M059J (cell line): ENCODE measurements at regions not wholly inside any gene's neighbourhood (a gene's known extent, or its start where the extent isn't known, plus 50 kb on each side); places are given as distances from the start of the nearest gene placed in this dataset.
A peak's percentile ranks its signal among the peaks of the same experiment; 100 is the strongest.

ENCODE experiments used
- DNase-seq: peaks from one replicate; pipeline ENCODE4 v3.0.0-alpha.2; 2012; ENCODE audit warnings: low read depth

DNA sequence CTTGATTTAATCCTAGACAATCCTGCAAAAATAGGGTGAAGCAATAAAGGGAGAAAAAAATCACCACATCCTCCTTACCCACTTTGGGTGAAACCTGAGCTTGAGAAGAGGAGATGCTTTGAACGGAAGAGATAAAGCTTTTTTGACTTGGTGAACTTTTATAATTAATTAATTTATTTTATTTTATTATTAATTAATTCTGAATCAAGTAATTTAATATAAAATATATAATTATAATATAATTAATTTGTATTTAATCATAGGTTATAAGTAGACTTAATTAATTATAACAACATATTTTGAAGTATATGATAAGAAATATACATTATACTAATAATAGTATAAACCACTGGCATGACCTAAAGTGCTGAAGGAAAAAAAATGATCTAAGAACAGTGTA lies 2164.8 kb downstream of the LRRC4C start:
- no peak for DNase-seq

DNA sequence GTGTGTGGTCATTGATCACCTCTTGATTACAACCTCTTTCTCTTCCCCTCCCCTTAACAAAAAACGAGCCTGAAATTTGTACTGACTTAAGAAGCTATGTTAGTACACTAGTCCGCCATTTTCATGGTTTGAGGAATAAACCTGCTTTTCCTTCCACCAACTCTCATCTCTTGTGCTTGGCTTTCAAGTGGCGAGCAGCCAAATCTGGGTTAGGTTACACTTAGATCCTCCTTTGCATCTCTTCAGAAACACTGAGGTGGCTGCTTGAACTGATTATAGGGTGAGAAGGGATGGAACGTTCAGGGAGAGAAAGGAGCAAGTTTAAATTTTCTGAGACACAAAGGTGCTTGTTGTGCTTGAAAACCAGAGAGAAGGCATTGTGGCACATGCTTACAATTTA lies 2171.4 kb downstream of the LRRC4C start:
- peak; percentile 3 for DNase-seq

DNA sequence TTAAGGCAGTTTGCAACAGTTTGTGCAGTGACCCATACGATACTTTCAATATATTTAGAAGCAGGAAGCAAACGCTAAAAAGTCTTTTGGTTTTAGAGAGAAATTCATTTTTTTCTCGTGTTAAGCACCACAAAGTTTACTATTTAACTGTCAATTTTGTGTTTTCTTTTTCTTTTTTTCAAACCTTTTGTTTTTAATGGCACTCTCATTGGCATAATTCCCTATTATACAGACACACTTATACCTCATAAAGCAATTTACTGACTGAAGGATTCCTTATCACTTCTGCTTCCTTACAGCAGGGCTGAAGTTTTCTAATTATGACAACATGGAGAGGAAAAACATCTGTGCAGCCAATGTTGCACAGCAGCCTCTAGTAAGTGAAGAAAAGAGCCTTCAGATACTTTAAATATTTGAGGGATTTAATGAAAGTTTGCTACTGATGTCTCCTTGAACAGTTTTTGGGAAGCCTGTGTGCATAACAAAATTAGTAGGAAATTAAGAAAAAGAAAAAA lies 2191.2 kb downstream of the LRRC4C start:
- no peak for DNase-seq

DNA sequence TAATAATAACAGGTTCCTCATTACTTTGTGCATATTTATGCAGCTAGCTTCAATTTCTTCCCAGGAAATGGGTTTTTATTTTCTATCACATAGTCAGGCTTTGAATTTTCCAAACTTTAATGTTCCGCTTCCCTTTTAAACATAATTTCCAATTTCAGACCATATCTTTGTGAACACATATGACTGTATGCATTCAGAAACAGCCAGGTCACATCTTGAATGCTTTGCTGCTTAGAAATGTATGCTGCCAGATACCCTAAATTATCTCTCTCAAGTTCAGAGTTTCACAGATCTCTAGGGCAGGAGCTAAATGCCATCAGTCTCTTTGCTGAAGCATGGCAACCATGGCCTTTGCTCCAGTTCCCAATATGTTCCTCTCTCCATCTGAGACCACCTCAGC lies 2203.8 kb downstream of the LRRC4C start:
- no peak for DNase-seq

DNA sequence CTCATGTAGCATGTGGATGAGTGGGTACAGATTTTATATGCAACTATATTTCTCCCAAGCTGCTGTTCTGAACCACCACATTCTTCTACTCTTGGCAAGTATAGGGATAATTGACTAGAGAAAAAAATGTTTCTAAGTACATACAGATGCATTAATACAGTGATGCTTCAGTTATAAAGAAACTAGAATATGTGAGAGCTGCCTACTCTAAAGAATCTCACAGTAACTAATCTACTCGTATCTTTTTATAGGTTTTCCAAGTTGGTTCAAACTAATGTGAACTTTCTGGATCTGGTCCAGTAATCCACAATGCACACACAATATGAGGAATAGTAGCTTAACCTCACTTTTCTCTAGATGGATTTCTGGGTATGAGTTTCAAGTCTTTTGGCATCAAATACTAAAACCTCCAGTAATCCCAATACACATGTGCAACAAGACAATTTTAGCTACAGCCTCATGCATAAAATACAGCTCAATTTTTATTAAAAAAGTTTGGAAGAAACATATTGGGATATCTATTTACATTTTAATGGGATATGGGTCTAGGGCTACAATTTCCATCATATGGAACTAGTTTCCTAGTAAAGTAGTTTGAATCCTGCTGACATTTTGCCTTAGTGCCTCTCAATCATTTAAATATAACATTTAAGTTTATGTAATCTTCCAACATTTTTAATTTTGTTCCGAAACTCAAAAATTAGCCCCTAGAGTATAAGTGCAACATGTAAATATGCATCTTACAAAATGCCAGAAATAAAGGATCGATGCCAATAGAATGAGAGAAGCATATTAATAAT lies 2209.7 kb downstream of the LRRC4C start:
- no peak for DNase-seq

DNA sequence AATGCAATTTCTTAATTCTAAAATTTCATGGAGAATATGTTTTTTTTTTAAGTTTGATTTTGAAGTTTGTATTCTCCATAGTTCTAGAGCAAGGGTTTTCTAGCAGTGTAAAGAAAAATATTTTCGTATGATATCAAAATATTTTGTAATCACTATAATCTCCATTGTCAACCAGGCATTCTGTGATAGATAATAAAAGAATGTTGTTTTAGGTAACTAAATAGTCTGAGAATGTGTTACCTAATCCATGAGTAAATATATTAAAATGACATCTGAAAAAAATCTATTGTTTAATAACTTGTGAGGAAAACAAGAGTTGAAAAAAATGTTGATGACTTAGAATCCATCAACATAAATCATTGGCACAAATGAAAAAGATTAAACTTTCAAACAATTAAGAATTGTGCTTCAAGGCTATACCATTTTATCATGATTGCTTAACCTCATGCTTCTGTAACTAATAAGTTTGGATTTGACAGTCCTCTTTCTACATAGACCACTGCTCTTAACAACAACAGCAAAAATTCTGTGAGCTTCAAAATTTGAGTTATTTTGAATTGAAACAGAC lies 2211.8 kb downstream of the LRRC4C start:
- no peak for DNase-seq

DNA sequence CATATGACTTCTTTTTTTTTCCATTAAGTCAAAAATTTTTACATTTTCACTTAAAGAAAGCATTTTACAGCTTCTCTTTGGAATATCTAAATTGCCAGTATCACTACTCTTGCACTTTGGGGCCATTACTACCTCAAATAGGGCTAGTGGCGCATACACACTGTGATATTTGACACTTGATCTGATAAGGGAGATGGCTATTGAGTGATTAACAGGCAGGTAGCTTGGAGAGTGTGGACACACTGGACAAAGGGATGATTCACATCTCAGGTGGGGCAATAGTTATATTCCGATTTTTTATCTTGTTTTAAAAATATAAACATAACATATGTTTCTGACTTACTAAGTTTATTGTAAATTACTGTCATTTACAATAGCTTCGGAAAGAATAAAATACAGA lies 2219.9 kb downstream of the LRRC4C start:
- no peak for DNase-seq

DNA sequence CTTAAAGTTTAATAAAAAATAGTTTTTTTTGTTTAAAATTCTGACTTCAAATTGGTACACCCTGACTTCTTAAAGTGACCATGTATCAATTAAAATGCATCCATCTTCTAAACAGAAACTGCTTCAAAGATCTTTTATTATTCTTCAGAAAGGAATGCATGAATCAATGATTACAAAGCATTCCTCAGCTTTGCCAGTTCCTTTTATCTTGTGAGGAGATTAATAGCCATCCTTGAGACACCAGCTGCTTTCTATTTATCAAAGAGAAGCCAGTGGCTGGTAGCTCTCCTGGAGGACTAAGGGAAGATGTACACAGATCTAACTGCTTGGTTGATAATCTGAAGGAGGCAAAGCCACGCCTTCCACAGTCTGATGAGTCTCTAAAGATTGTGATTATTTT lies 2222.5 kb downstream of the LRRC4C start:
- DNase-seq, result peak; percentile 28

DNA sequence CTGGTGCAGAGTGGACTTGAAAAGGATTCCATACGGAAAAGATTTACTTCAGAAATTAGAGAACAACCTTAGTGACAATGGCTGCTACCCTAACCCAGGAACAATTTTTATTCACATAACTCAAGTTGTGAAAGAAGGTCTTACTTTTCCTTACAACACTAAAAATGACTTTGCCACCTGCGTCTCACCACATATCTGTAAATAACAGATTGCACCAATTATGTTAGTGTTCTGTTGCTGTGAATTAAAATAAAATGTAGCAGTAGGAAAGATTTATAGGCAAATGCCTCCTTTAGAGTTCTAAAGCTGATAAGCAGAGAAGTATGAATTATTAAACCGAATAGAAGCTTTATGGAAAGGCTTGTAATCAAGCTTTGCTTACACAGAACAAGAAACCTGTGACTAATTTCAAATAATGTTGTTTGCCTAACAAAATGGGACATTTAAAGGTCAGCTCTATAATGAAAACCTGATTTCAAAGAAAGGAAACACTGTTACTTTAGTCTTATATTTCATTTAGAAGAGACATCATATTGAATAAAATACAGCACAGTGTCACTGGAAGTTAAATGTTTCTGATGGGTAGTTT lies 2237.8 kb downstream of the LRRC4C start:
- no peak for DNase-seq

DNA sequence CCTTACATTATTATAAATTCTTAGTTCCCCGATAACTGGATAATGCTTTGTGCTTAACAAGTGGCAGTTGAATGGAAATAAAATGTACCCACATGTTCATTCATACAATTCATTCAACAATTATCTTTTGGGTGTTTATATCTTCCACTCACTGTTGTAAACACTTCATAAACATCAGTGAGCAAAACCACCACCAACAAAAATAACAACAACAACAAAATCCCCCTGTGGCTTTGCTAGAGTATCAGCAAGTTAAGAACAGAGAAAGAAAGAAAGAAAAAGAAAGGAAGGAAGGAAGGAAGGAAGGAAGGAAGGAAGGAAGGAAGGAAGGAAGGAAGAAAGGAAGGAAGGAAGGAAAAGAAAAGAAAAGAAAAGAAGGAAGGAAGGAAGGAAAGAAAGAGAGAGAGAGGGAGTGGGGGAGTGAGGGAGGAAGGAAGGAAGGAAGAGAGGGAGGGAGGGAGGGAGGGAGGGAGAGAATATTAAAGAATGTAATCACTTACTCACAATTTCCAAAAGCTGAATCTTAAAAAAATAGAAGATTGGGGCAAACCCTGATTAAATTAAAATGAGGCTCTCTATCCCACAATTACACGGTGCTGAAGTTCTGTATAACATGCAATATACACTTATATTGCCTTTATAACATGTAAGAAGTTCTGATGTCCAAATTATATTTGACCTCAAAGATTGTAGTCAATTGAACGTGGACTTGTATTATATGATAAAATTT lies 2238.8 kb downstream of the LRRC4C start:
- DNase-seq, result no peak

DNA sequence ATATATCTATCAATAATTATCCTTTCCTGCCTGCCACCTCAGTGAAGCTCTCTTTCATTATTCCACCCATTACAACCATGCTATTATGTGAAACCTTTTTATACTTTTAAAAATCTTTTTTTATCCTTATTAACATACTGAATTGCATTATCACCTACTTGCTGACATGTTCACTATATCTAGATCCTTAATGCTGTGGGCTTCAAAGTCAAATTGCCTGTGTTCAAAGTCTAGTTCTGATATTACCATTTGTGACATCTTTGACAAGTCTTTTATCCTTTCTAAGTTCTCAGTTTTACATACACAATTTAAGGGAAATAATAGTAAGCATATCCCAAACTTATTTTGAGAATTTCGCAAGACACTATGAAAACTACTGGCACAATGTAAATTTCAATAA lies 2239.4 kb downstream of the LRRC4C start:
- no peak for DNase-seq

DNA sequence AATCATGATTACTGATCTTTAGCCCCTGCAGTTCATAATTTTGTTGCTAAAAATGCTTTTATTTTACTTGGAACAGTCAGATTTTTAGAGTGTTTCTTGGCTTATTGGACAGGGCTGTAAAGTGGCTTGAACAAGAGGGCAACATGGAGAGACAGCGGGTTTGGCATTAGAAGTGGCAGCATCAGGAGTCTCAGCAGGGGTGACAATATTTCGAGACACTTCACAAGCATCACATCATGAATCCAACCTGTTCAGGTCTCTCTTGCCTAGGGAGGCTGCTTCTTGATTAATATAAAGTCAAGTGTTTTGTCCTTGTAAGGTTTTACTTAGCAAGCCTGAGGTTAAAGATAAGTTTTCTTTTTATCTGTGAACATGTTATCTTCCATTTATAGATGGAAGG lies 2249.5 kb downstream of the LRRC4C start:
- DNase-seq, result no peak

DNA sequence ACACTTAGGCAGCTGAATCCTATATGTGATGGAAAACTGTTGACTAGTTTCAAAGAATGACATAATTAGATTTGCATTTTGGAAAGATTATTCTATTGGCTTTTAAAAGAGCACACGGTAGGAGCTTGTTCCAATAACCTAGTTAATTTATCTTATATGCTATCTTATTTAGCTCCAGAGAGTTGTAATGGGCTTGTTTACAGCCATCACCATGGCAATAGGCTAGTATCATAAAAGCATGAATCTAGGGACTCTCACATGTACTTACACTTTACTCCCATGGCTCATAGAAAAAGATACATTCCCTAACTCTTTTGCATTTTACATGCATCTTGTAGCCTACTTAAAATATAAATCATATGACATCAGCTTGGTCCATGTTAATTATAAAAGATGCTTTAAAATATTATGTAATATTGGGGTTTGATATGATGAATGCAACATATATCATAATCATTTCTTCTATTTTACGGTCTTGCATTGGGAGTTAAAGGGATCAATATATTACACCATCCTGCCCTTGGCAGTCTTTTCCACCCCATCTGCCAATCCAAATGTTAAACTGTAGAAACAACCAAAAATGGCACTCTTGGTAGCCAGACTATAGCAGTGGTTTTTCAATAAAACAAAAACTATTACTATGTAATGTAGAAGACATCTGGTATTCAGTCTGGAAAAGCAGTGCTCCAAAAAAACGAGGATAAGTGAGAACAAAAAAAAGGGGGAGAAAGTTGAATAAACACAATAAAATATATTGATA lies 2254.0 kb downstream of the LRRC4C start:
- peak; percentile 20 for DNase-seq

DNA sequence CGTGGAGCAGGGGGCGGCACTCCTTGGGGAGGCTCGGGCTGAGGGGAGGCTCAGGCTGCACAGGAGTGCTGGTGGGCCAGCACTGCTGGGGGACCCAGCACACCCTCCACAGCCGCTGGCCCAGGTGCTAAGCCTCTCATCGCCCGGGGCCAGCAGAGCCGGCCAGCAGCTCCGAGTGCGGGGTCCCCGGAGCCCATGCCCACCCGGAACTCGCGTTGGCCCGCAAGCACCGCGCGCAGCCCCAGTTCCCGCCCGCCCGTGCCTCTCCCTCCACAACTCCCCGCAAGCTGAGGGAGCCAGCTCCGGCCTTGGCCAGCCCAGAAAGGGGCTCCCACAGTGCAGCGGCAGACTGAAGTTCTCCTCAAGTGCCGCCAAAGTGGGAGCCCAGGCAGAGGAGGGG lies 2266.8 kb downstream of the LRRC4C start:
- no peak for DNase-seq

DNA sequence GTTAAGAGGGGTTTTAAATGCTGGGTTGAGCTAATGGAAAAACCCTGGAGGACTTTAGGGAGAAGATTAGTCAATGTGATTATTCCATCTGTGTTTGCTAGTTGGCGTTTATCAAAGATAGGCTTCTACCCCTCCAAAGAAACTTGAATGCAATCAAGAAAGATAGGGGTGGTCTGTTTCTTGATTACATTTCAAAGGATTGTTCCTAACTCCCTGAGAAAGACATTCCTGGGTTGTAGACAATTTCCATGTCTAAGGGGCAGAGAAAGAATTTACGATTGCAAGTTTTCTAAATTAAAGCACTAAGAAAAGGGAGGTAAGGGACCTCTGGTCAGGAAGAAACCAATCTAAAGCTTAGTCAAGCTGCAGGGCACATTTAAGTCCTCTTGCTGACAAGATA lies 2268.7 kb downstream of the LRRC4C start:
- DNase-seq, result no peak

DNA sequence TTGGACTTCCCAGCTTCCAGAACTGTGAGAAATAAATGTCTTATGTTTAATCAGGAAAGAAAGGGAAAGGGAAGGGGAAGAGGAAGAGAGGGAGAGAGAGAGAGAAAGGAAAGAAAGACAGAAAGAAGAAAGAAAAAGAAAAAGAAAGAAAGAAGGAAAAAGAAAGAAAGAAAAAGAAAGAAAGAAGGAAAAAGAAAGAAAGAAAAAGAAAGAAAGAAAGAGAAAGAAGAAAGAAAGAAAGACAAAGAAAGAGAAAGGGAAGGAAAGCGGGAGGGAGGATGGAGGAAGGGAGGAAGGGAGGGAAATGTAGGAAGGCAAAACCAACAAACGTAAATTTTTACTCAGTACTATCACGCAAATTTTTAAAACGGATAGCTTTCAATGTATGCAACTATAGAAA lies 2281.8 kb downstream of the LRRC4C start:
- DNase-seq, result no peak

DNA sequence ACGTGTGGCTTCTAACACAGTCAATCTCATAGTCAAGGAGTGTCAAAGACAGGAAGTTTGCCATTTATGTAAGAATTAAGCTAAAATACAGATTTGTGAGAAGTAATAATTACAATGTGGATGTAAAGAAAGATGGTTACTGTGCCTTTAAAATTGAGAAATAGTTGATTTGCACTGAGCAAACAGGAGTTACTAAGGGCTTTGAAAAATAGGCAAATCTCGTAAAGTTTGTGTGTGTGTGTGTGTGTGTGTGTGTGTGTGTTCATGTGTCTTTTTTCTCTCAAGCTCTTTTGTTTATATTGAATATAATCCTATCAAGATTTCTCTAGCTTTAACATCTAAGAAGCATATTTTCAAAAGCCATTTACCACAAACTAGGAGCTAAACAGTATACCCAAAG lies 2284.5 kb downstream of the LRRC4C start:
- no peak for DNase-seq

DNA sequence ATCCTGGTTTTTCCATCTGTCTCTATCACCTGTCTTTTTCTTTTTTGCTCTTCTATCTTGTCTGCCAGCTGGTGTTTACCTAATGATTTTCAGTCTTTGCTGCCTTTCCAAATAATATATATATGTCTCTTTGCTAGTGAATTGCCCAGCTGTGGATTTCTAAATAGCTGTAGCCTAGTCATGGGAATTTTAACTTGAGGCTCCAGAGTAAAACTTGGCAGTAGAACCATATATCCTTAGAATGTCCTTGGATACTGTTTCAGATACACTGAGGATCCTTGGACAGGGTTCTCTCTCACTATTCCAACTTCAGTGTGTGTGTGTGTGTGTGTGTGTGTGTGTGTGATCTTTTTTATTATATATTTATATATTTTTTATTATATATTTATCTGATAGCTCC lies 2285.3 kb downstream of the LRRC4C start:
- DNase-seq, result no peak

DNA sequence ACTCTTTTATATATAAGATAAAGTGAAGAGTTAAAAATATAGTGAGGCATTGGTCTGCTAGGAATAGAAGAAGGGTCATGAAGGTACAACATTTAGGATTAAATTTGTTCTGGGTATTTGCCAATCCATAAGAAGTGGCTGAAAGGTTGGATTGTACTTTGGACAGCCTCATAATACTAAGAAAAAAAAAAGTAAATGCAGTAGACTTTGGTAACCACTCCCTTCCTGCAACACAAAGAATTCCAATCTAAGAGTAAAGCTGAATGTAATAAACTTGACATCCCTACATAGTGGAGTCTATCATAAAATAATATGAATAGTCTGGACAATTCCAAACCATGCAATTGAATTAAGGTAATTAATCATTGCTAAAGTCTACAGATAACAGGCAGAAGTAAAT lies 2294.4 kb downstream of the LRRC4C start:
- no peak for DNase-seq

DNA sequence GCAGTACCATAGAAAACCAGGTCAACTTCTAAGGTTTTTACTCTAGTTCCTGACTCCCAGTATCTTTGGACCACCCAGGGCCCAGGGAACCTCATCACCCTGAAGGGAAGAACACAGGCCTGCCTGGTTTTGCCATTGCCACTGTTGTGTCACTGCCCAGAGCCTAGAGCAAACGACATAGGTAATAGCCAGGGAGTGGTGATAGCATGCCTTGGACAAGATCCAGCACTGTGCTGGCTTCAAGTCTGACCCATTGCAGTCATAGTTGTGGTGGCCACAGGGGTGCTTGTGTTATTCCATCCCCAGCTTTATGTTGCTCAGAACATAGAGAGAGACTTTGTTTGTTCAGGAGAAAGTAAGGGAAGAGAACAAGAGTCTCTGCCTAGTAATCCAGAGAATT lies 2310.2 kb downstream of the LRRC4C start:
- DNase-seq, result peak; percentile 6

DNA sequence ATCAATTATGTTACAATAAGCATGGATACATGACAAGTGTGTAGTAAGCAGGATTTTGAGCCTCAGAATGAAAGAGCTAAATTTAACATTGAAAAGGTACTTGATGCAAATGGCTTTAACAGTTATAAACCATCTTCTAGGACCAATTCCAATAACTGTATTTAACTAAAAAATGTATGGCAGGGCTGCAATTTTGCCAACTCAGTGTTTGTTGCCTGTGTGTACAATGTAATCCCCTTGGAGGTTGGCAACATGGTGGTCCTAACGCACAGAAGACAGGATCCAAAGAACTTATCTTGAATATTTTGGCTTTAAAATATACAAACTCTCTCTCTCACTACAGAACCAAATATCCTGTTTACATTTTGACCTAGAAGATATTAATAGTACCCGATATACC lies 2314.1 kb downstream of the LRRC4C start:
- no peak for DNase-seq
